GM21526 (cell line): ENCODE measurements at regions not wholly inside any gene's neighbourhood (a gene's known extent, or its start where the extent isn't known, plus 50 kb on each side); places are given as distances from the start of the nearest gene placed in this dataset.
"Not testable (repeated sequence)": the region's sequence is repeated elsewhere in the genome, so short reads cannot be mapped to it uniquely, and the experiment has no call there.

Experiments
- ATAC-seq: cut with Tn5 transposase; IDR thresholded peaks from one replicate; pipeline ENCODE4 v1.9.1; 2021; ENCODE audit warnings: moderate library complexity; ENCODE audit not compliant: unreplicated experiment, low FRiP score

GRCh38 chr15:26132811-26133210 is 269.7 kb upstream of the ATP10A start:
- ATAC-seq: no peak

DNA sequence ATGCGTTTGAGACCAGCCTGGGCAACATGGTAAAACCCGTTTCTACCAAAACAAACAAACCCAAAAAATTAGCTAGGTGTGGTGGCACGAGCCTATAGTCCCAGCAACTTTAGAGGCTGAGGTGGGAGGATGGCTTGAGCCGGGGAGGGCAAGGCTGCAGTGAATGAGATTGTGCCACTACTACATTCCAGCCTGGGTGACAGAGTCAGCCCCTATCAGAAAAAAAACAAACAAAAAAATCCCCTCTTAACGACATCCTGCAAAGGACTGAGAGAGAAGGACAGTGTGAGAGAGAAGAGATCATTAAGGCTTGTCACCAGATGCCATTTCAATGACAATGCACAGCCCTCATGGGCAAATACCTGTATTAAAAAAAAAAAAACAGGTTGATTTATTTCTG is 266.7 kb upstream of the ATP10A start:
- no peak for ATAC-seq

DNA sequence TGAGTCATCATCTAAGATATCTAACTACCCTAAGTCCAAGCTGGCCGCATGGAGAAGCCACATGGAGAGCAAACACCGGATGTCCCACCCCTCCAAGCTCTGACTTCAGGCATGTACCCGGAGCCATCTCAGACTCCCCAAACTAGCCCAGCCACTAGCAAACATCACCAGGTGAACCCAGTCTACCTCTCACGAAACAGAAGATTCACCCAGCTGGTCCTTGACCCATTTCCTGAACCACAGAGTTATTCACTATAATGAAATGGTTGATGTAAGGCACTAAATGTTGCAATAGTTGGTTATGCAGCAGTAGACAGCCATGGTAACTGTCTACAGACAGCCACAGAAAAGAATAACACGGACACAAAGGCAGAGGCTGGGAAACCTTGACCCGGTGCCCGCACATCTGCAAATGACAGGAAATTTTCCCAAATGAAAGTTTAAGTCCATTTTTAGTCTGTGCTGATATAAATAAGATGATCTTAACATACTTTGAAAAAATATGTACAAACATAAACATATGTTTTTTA is 265.5 kb upstream of the ATP10A start:
- ATAC-seq: no peak

DNA sequence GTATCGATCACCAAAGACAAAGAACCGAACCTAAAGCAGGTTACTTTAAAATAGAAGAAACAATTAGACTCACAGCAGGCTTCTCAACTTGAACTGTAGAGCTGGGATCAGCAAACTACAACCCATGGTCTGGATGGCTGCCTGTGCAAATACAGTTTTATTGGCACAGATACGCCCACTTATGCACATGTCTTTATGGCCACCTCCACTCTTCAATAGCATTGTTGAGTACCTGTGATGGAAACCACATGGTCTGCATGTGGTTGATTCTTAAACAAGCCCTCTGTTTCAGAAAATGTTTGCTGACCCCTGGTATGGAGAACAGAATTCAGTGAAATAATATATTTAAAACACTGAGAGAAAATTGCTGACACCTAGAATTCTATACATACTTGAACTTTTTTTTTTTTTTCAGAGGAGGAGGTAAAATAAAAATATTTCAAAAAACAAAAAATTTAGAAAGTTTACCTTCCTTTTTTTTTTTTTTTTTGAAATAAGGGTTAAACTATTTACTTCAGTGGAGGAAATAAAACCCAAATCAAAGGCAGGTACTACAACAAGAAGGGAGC is 263.8 kb upstream of the ATP10A start:
- ATAC-seq: no peak

- no peak for ATAC-seq
These were observed 262.9 kb upstream of the ATP10A start for GRCh38 chr15:26126070-26126469.

- ATAC-seq: no peak
These were observed 262.5 kb upstream of the ATP10A start for GRCh38 chr15:26125664-26126063.

DNA sequence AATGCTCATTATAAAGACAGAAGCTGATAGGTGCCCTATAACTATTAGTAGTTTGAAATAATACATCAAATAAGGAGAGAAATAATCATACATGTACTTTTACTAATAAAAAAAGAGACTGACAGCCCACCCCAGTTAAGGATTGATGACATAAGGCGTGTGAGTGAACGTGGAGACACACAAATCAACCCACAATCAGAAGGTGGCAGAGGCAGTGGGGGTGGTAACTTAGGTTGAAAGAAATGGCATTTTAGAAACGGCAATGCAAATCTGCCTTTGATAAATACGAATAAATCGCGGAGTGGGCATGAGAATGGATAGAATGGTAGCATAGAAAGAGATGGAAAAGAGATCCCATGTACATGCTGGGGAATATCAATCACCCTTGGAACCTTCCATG is 256.2 kb upstream of the ATP10A start:
- no peak for ATAC-seq

DNA sequence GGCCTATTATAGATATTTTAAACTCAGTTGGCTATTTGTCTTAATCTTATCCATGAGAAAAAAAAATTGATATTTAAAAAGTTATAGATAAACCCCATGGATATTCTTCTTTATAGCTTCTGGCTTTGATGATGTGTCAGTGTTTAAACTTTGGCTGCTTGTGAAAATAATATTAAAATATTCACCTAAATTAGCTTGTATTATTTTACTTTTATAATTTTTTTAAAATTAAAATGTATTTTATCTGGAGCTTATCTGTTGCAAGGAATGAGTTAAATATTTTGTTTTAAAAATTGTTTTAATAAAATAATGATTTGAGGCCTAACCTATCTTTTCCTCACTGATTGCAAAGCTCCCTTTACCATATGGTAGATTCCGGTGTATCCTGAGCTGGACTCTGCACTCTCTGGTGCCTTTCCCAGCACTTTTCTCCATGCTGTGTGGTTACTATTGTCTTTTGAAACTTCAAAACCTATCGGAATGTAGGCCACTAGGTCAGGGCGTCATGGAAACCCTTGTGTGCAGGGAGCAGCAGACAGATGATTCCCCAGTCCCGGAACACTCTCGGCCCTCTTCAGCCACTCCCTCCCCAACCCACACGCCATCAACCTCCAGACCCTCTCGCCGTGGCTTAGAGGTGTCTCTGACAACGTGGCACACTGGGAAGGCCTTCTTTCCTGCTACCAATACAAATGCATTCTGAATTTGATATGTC is 252.3 kb upstream of the ATP10A start:
- no peak for ATAC-seq

DNA sequence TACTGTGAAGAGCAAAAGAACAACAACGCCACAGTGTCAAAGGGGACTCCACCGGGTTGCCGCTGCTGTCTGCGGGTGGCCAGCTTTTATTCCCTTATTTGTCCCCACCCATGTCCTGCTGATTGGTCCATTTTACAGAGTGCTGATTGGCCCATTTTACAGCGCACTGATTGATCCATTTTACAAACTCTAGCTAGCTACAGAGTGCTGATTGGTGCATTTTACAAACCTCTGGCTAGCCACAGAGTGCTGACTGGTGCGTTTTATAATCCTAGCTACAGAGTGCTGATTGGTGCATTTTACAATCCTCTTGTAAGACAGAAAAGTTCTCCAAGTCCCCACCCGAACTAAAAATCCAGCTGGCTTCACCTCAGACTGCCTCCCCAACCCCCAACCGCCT is 251.0 kb upstream of the ATP10A start:
- not testable (repeated sequence) for ATAC-seq

- ATAC-seq: no peak
These were observed 250.2 kb upstream of the ATP10A start for GRCh38 chr15:26113296-26113695.

- no peak for ATAC-seq
These were observed 246.1 kb upstream of the ATP10A start for GRCh38 chr15:26109203-26109602.

DNA sequence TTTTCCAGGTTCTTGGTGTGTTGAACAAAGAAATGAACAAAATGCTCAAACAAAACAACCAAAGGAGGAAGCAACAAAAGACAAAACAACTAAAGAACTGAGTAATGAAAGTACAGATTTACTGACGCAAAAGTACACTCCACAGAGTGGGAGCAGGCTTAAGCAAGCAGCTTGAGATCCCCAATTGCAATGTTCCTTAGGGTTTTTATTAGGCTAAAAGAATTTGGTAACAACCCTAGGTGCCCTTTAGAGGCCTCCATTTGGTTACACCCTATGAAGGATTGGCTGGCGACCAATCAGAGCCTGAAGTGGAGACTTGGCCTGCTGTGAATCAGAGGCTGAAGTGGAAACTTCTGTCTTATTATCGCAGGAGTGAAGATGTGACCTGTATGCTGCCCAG is 243.4 kb upstream of the ATP10A start:
- no peak for ATAC-seq

- no peak for ATAC-seq
These were observed 239.9 kb upstream of the ATP10A start for GRCh38 chr15:26103002-26103404.

- no peak for ATAC-seq
These were observed 239.2 kb upstream of the ATP10A start for GRCh38 chr15:26102365-26102764.

DNA sequence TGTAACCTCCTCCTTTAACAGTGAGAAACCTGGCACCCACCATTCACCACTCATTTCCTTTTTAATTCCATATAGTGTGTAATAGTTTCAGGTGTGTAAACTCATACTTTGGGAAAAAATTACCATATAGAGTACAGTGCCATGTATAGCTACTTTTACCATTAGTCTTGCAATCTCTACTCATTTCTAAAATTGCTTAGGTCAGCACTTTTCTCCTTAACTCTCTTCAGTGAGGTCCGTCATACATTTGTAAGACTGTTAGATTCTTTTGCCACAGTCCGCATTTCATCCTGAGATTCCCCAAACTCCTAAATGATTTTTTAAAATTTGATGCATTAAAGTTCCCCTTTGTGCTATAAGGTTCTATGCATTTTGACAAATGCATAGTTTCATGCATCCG is 238.3 kb upstream of the ATP10A start:
- ATAC-seq: no peak

DNA sequence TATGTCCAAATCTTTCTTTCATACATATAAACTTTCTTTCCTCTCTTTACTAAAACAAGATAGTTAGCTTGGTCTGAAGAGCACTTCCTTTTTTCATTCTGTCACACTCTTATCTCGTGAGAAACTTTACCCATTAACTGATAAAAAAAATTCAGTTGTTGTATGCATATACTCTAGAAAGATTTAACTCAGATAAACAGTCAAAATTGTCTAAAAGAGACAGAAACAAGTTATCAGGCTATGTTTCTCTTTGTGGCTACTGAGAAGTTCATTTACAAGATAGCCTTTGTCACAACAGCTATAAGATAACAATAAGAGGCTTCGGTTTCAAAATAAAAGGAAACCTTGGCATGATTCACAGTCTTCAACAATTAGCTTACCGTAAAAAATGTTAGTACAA is 235.7 kb upstream of the ATP10A start:
- no peak for ATAC-seq

DNA sequence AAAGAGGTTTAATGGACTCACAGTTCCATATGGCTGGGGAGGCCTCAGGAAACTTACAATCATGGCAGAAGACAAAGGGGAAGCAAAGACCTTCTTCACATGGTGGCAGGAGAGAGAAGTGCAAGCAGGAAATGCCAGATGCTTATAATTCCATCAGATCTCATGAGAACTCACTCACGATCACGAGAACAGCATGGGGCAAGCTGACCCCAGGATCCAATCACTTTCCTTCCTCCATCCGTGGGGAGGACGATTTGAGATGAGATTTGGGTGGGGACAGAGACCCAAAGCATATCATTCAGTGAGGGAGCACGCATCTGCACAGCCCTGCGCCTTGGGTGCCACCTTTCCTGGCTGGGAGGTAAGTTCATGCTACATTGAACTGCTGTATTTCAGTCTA is 234.1 kb upstream of the ATP10A start:
- no peak for ATAC-seq

- ATAC-seq: no peak
These were observed 233.5 kb upstream of the ATP10A start for GRCh38 chr15:26096581-26096980.

- no peak for ATAC-seq
These were observed 232.7 kb upstream of the ATP10A start for GRCh38 chr15:26095710-26096330.

DNA sequence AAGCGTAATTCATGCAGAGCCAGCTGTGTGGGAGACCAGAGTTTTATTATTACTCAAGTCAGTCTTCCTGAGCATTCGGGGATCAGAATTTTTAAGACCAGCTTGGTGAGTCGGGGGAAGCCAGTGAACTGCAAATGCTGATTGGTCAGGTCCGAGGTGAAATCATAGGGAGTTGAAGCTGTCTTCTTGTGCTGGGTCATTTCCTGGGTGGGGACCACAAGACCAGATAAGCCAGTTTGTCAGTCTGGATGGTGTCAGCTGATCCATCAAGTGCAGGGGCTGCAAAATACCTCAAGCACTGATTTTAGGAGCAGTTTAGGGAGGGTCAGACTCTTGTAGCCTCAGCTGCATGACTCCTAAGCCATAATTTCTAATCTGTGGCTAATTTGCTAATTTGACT is 228.1 kb upstream of the ATP10A start:
- no peak for ATAC-seq

- ATAC-seq: no peak
These were observed 224.8 kb upstream of the ATP10A start for GRCh38 chr15:26087881-26088280.

GRCh38 chr15:26087395-26087794 is 224.3 kb upstream of the ATP10A start:
- no peak for ATAC-seq
